Fibroblast of mammary gland (primary cell): ENCODE measurements at regions not wholly inside any gene's neighbourhood (a gene's known extent, or its start where the extent isn't known, plus 50 kb on each side); places are given as distances from the start of the nearest gene placed in this dataset.

Experiments used
- DNase-seq: peaks from one replicate; pipeline ENCODE4 v3.0.0-alpha.2; 2010; ENCODE audit warnings: low read depth
- H3K4me3 ChIP-seq: 2 replicates; pipeline ENCODE4 v1.5.1; 2011; ENCODE audit warnings: low read depth, mild to moderate bottlenecking, low read length, moderate library complexity; ENCODE audit not compliant: control insufficient read depth
- CTCF ChIP-seq: conservative IDR thresholded peaks from 2 replicates; pipeline ENCODE4 v1.5.1; 2011; ENCODE audit warnings: low read depth, low read length, inconsistent platforms; ENCODE audit not compliant: control insufficient read depth, insufficient read depth

GRCh38 chr6:82573254-82573972 lies 209.8 kb downstream of the TPBG start:
- no peak overlapping the region for H3K4me3 ChIP-seq
- no peak for TF ChIP-seq CTCF
- DNase-seq, result no peak

GRCh38 chr6:82576284-82576683 lies 212.7 kb downstream of the TPBG start:
- no peak overlapping the region for H3K4me3 ChIP-seq
- no peak for TF ChIP-seq CTCF
- DNase-seq, result no peak

DNA sequence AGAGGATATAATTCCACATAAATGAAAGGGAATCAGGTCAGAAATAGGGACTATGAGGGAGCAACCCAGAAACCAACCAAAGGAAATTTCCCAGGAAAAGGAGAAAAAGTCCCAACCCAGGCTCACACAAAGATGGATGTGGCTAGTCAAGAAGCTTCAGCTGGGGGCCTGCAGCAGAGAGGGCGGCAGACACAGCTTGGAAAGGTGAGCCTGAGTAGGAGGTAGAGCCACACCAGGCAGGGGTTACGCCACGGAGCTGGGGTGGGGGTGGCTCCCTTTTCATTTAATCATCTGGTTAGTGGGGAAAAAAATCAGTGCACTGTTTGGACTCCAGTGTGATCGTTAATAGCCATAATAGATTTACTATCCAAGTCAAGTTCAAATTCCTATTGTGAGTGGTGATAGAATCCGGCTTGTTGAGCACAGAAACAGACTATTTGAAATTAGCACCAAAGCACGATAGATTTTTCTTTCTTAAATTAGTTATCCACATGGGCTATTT lies 220.6 kb downstream of the TPBG start:
- no peak overlapping the region for H3K4me3 ChIP-seq
- DNase-seq, result no peak
- TF ChIP-seq CTCF, result no peak

DNA sequence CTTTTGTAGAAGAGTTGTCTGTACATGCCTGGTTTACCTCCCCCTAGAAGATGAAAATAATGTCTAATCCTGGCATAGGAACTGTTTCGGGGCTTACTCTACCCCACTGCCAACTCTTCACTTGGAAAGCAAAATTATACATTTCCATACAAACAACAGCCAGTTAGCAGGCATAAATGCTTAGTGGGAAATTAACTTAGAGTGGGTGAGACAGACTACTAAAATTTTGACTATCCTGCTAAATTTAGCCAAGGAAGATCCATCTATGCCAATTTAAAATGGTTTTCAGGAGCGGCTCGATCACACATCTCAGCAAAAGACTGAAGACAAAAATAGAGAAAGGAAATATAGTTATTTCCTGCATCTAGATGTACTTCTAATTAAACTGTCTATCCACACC lies 221.2 kb downstream of the TPBG start:
- no peak for TF ChIP-seq CTCF
- no peak for DNase-seq
- no peak overlapping the region for H3K4me3 ChIP-seq

- peak; percentile 13 for TF ChIP-seq CTCF
- DNase-seq, result peak; percentile 19
- no peak overlapping the region for H3K4me3 ChIP-seq
Observed at GRCh38 chr6:82588020-82588419, 224.4 kb downstream of the TPBG start.

DNA sequence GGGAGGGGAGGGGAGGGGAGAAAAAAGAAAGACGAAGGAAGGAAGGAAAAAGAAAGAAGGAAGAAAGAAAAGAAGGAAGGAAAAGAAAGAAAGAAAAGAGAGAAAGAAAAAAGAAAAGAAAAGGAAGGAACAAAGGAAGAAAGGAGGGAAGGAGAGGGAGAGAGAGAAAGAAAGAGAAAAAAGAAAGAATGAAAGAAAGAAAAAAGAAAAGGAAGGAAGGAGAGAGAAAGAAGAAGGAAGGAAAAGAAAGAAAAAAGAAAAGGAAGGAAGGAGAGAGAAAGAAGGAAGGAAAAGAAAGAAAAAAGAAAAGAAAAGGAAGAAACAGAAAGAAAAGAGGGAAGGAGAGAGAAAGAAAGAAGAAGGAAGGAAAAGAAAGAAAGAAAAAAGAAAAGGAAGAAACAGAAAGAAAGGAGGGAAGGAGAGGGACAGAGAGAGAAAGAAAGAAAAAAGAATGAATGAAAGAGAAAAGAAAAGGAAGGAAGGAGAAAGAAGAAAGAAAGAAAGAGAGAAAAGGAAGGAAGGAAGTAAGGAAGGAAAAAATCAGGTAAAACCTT lies 225.3 kb downstream of the TPBG start:
- no peak for DNase-seq
- H3K4me3 ChIP-seq, result no peak overlapping the region
- TF ChIP-seq CTCF, result no peak
